ENCODE measurements at regions not wholly inside any gene's neighbourhood (a gene's known extent, or its start where the extent isn't known, plus 50 kb on each side); places are given as distances from the start of the nearest gene placed in this dataset.
"Not testable (repeated sequence)": the region's sequence is repeated elsewhere in the genome, so short reads cannot be mapped to it uniquely, and the experiment has no call there.

GRCh38 chr7:142494021-142494420 is 236.2 kb upstream of the PRSS58 start:
- Histone ChIP-seq H3K4me1 (ENCODE audit: insufficient read depth, low read length, poor library complexity, severe bottlenecking) (peaks cover 74% of the 10 kb centered on the region), H3K27me3 (ENCODE audit: insufficient read depth, low read length, poor library complexity, severe bottlenecking) (no peaks in the 10 kb centered on the region), H2AFZ (ENCODE audit: low read length) (no peak overlapping the region), H4K20me1 (ENCODE audit: insufficient read depth, low read length, poor library complexity, severe bottlenecking) (no peaks in the 10 kb centered on the region), H3K9ac (ENCODE audit: low read depth, low read length, poor library complexity, severe bottlenecking) (peak overlapping the region; percentile 99), H3K36me3 (ENCODE audit: insufficient read depth, low read length) (no peaks in the 10 kb centered on the region), H3K4me2 (ENCODE audit: low read depth, low read length, poor library complexity, severe bottlenecking) (no peak overlapping the region), H3K79me2 (ENCODE audit: insufficient read depth, low read length) (peaks cover 21% of the 10 kb centered on the region), H3K9me2 (replicated peaks; ENCODE audit: low read depth, low read length) (no peaks in the 10 kb centered on the region), H3K9me3 (ENCODE audit: insufficient read depth, low read depth, low read length) (no peaks in the 10 kb centered on the region), H3K4me3 (ENCODE audit: low read length, poor library complexity, severe bottlenecking) (no peak overlapping the region), H3F3A (ENCODE audit: low read depth) (peaks cover 7% of the 10 kb centered on the region)
- TF ChIP-seq CTCF (conservative IDR thresholded peaks at IDR 0.05; ENCODE audit: low read length) (no peak), EZH2phosphoT487 (IDR thresholded peaks at IDR 0.05; ENCODE audit: borderline replicate concordance) (no peak)

DNA sequence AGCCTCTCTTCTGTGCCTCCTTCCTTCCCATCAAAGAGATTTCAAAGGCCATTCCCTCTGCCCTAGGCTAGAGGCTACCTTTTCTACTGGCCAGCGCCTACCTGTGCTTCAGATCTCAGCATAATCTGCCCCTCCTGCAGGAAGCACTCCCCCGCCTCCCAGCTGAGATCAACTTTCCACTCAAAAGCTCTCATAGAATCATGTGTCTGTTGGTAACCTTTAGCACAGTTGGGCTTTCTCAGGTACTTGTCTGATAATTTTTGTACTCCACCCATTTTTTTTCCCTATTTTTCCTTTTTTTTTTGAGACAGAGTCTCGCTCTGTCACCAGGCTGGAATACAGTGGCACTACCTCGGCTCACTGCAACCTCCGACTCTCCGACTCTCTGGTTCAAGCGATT is 231.0 kb upstream of the PRSS58 start:
- H3K9ac ChIP-seq (ENCODE audit: low read depth, low read length, poor library complexity, severe bottlenecking), result peak overlapping the region; percentile 74
- H3K36me3 ChIP-seq (ENCODE audit: insufficient read depth, low read length), result no peaks in the 10 kb centered on the region
- no peaks in the 10 kb centered on the region for H3K27me3 ChIP-seq (ENCODE audit: insufficient read depth, low read length, poor library complexity, severe bottlenecking)
- no peaks in the 10 kb centered on the region for H3F3A ChIP-seq (ENCODE audit: low read depth)
- TF ChIP-seq EZH2phosphoT487 (IDR thresholded peaks at IDR 0.05; ENCODE audit: borderline replicate concordance) (no peak), CTCF (conservative IDR thresholded peaks at IDR 0.05; ENCODE audit: low read length) (no peak)
- H3K79me2 ChIP-seq (ENCODE audit: insufficient read depth, low read length), result no peaks in the 10 kb centered on the region
- H3K4me2 ChIP-seq (ENCODE audit: low read depth, low read length, poor library complexity, severe bottlenecking), result peak overlapping the region; percentile 66
- H3K9me3 ChIP-seq (ENCODE audit: insufficient read depth, low read depth, low read length), result no peaks in the 10 kb centered on the region
- H2AFZ ChIP-seq (ENCODE audit: low read length), result no peak overlapping the region
- H3K4me1 ChIP-seq (ENCODE audit: insufficient read depth, low read length, poor library complexity, severe bottlenecking), result peaks cover 71% of the 10 kb centered on the region
- no peak overlapping the region for H3K4me3 ChIP-seq (ENCODE audit: low read length, poor library complexity, severe bottlenecking)
- no peaks in the 10 kb centered on the region for H3K9me2 ChIP-seq (replicated peaks; ENCODE audit: low read depth, low read length)
- H4K20me1 ChIP-seq (ENCODE audit: insufficient read depth, low read length, poor library complexity, severe bottlenecking), result no peaks in the 10 kb centered on the region

DNA sequence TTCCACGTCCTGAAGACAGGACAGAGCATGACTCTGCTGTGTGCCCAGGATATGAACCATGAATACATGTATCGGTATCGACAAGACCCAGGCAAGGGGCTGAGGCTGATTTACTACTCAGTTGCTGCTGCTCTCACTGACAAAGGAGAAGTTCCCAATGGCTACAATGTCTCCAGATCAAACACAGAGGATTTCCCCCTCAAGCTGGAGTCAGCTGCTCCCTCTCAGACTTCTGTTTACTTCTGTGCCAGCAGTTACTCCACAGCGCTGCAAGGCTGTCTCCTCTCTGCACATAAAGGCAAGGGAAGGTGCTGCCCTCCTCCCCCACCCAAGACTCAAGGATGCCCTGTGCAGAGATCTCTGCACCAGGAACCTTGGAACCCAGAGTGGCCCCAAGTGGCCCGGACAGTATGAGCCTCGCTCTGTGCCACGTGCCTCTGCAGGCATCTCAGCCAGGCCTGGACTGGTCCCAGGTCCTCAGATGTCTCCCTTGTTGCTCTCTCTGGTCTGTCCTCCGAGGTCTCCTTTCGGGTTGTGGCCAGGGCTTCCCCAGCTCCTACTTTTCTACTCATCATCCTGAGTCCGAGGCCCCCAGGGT is 230.3 kb upstream of the PRSS58 start:
- Histone ChIP-seq H3K9ac (ENCODE audit: low read depth, low read length, poor library complexity, severe bottlenecking) (peak overlapping the region; percentile 74), H2AFZ (ENCODE audit: low read length) (no peak overlapping the region), H3K79me2 (ENCODE audit: insufficient read depth, low read length) (no peaks in the 10 kb centered on the region), H3K9me3 (ENCODE audit: insufficient read depth, low read depth, low read length) (no peaks in the 10 kb centered on the region), H4K20me1 (ENCODE audit: insufficient read depth, low read length, poor library complexity, severe bottlenecking) (no peaks in the 10 kb centered on the region), H3K9me2 (replicated peaks; ENCODE audit: low read depth, low read length) (no peaks in the 10 kb centered on the region), H3K4me3 (ENCODE audit: low read length, poor library complexity, severe bottlenecking) (peak overlapping the region; percentile 51), H3K36me3 (ENCODE audit: insufficient read depth, low read length) (no peaks in the 10 kb centered on the region), H3K4me2 (ENCODE audit: low read depth, low read length, poor library complexity, severe bottlenecking) (peak overlapping the region; percentile 66), H3K27me3 (ENCODE audit: insufficient read depth, low read length, poor library complexity, severe bottlenecking) (no peaks in the 10 kb centered on the region), H3F3A (ENCODE audit: low read depth) (no peaks in the 10 kb centered on the region), H3K4me1 (ENCODE audit: insufficient read depth, low read length, poor library complexity, severe bottlenecking) (peaks cover 69% of the 10 kb centered on the region)
- TF ChIP-seq CTCF (conservative IDR thresholded peaks at IDR 0.05; ENCODE audit: low read length) (no peak), EZH2phosphoT487 (IDR thresholded peaks at IDR 0.05; ENCODE audit: borderline replicate concordance) (no peak)

GRCh38 chr7:142487565-142487964 is 229.7 kb upstream of the PRSS58 start:
- not testable (repeated sequence) for H3K36me3 ChIP-seq (ENCODE audit: insufficient read depth, low read length); H2AFZ ChIP-seq (ENCODE audit: low read length); H3K79me2 ChIP-seq (ENCODE audit: insufficient read depth, low read length); H3K27me3 ChIP-seq (ENCODE audit: insufficient read depth, low read length, poor library complexity, severe bottlenecking); H4K20me1 ChIP-seq (ENCODE audit: insufficient read depth, low read length, poor library complexity, severe bottlenecking); H3F3A ChIP-seq (ENCODE audit: low read depth); H3K9me3 ChIP-seq (ENCODE audit: insufficient read depth, low read depth, low read length); H3K9me2 ChIP-seq (replicated peaks; ENCODE audit: low read depth, low read length)
- Histone ChIP-seq H3K4me1 (ENCODE audit: insufficient read depth, low read length, poor library complexity, severe bottlenecking) (peaks cover 69% of the 10 kb centered on the region), H3K9ac (ENCODE audit: low read depth, low read length, poor library complexity, severe bottlenecking) (peak overlapping the region; percentile 74), H3K4me3 (ENCODE audit: low read length, poor library complexity, severe bottlenecking) (peak overlapping the region; percentile 51), H3K4me2 (ENCODE audit: low read depth, low read length, poor library complexity, severe bottlenecking) (peak overlapping the region; percentile 66)

Measured in Loucy (cell line).